ENCODE measurements at regions not wholly inside any gene's neighbourhood (a gene's known extent, or its start where the extent isn't known, plus 50 kb on each side); places are given as distances from the start of the nearest gene placed in this dataset.

DNA sequence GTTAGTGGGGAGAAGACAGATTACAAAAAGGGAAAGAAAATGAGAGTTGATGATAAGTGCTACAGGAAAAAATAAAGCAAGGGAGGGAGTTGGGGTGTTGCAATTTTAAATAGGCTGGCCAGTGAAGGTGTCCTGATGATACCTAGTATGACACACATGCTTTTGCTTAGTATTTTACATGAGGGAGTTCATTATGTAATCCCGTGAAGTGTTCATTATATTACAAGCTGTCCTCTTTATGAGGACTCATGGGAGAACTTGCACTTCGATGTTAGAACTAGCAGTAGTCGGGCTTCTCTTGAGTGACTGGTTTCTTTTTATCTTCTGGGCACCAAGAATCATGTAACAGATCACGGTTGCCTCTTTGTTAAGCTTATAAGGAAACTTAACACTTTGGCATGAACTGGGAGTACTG, 102.3 kb upstream of the MTPN start:
- TF ChIP-seq, protein P1, sequence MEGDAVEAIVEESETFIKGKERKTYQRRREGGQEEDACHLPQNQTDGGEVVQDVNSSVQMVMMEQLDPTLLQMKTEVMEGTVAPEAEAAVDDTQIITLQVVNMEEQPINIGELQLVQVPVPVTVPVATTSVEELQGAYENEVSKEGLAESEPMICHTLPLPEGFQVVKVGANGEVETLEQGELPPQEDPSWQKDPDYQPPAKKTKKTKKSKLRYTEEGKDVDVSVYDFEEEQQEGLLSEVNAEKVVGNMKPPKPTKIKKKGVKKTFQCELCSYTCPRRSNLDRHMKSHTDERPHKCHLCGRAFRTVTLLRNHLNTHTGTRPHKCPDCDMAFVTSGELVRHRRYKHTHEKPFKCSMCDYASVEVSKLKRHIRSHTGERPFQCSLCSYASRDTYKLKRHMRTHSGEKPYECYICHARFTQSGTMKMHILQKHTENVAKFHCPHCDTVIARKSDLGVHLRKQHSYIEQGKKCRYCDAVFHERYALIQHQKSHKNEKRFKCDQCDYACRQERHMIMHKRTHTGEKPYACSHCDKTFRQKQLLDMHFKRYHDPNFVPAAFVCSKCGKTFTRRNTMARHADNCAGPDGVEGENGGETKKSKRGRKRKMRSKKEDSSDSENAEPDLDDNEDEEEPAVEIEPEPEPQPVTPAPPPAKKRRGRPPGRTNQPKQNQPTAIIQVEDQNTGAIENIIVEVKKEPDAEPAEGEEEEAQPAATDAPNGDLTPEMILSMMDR (IDR thresholded peaks at IDR 0.05; ENCODE audit: extremely low read depth, missing control alignments): no peak
- no peak for DNase-seq (ENCODE audit: low spot score)

DNA sequence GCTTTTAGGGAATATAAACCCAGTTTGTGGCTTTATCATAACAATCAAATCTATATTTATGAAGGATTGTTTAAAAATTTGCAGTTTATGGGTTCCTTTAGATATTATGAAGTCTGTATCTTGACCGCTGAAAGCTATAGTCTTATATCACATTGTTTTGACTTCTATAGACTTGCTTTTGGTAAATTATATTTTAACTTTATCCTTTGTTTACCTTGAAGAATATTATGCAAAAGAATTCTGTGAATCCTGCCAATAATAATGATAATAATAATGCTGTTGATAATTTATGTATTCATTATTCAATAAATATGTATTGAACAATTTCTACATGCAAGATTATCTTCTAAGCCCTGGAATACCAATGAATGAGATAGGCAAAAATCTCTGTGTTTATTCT, 101.9 kb upstream of the MTPN start:
- DNase-seq (ENCODE audit: low spot score): no peak
- TF ChIP-seq, protein P1 (IDR thresholded peaks at IDR 0.05; ENCODE audit: extremely low read depth, missing control alignments): no peak

GRCh38 chr7:136078630-136079029, 101.5 kb upstream of the MTPN start:
- TF ChIP-seq, protein P1 (IDR thresholded peaks at IDR 0.05; ENCODE audit: extremely low read depth, missing control alignments): no peak

DNA sequence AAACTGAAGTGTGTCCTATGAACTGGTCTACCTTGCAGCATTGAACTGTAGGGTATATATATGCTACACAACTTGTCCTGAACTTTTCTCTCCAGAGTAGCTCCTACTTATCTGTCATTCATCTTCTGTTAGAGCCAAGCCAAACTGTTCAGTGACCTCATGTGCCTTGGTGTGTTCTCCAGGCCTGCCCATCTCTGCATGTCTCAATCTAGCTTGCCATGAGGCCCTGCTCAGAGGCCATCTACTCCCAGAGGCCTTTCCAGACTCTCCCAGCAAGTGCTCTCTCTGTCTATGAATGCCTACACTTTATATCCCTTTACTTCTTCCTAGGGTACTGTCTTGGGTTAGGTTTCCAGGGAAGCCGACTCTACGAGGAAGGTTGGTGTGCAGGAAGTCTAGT, 99.8 kb upstream of the MTPN start:
- no peak for DNase-seq (ENCODE audit: low spot score)
- TF ChIP-seq, protein P1 (IDR thresholded peaks at IDR 0.05; ENCODE audit: extremely low read depth, missing control alignments): no peak

More at GRCh38 chr7:136078630-136079029, 101.5 kb upstream of the MTPN start:
- no peak for DNase-seq (ENCODE audit: low spot score)

DNA sequence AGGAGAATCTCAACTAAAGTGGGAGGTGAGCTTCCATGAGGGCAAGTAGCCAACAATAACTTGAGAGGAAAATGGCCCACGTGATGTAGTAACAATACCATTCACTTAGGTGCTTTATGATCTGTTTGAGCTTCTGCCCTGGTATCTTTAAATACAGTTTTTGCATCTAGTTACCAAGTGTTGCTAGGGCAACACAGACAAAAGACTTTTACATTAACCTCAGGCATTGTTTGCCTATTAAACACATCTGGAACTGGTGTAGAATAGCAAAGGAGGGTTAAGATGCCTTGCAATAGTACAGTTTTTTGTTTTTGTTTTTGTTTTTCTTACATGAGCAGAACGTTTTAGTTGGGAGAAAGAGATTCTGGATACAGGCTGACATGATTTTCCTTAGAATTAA, 97.7 kb upstream of the MTPN start:
- TF ChIP-seq, protein P1 (IDR thresholded peaks at IDR 0.05; ENCODE audit: extremely low read depth, missing control alignments): no peak
- no peak for DNase-seq (ENCODE audit: low spot score)

GRCh38 chr7:136072447-136072846, 95.3 kb upstream of the MTPN start:
- TF ChIP-seq, protein P1 (IDR thresholded peaks at IDR 0.05; ENCODE audit: extremely low read depth, missing control alignments): no peak
- DNase-seq (ENCODE audit: low spot score): no peak

DNA sequence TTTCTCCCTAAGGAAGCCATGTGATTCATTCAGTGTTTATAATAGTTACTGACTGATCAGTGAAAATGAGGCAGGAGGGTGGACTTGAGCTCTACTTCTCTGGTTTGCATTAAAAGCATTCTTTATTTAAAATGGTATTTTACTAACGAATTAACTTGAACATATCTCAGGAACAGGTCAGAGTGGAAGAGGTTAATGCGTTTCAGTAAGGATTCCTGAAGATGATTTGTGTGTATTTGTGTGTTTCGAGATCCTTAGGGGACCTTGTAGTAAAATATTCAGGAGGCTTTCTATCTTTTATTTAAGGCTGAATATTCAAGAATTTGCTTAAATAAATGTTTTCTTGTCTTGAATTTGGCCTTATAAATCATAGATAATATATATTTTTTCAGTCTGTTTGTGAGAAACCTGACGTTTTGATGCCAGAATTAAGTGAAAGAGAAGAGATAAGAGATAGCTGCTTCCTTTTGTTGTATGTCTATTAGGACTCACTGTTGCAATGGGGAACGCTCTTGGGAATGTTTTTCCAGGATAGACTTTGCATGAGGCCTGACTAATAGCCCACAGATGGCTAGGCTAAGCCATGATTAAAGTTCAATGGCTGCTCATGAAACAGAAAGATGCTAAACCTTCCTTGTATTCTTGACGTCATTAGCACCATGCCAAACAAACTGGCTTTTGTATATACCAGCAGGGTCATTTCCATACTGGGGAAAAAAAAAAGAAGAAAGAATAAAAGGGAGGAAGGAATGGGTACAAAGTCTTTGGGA, 93.8 kb upstream of the MTPN start:
- no peak for DNase-seq (ENCODE audit: low spot score)
- TF ChIP-seq, protein P1 (IDR thresholded peaks at IDR 0.05; ENCODE audit: extremely low read depth, missing control alignments): no peak
